Stimulated activated CD8-positive, alpha-beta memory T cell treated with anti-CD3 and anti-CD28 coated beads, Interleukin-2, amount 100 ng/mL, for 48 hours (primary cell): ENCODE measurements at regions not wholly inside any gene's neighbourhood (a gene's known extent, or its start where the extent isn't known, plus 50 kb on each side); places are given as distances from the start of the nearest gene placed in this dataset.

Source experiments
- DNase-seq, 2 donors: peaks; one replicate each; pipeline ENCODE4 v3.0.0-alpha.2; 2020; ENCODE audit warnings: low read depth in 2 of 2

DNA sequence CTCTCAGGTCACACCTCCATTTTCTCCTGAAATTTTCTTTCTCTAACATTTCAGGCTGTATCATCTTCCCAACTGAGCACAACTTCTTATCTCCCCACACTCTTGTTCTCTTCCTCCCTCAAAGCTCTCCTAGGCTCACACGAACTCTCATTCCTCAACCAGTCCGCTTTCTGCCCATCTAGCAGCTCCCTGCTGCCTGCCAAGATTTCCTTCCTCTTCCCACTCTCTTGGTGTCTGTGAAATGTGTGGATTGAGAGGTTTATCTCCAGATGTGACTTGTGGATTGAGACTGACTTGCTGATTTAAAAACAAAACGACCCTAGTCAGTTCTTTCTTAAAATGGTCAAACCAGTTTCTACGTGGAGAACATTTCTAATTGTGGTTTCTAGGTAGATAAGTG is 106.3 kb downstream of the MTNR1B start:
- no peak for DNase-seq

GRCh38 chr11:93080146-93080759 is 110.8 kb downstream of the MTNR1B start:
- no peak for DNase-seq

DNA sequence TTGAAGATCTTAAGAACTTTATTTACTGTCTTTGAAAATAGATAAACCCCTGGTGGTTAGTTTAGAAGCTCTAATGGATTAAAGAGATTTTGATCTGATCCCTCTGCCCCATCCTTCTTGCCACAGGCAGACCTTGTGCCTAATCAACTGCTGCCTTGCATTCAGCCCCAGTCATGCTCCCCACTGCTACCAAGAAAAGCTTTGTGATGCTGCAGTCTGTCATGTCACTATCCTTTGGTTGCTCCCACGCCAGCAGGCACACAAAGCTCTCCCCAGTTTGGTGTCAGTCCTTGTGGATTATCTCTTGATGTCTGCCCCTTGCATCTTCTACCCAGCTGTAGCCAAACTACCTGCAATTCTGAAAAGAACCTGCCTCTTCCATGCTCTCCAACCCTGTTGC is 112.2 kb downstream of the MTNR1B start:
- DNase-seq, result no peak

- no peak for DNase-seq
These were observed 113.4 kb downstream of the MTNR1B start for GRCh38 chr11:93082900-93083299.

GRCh38 chr11:93084727-93085505 is 112.9 kb downstream of the SLC36A4 start:
- DNase-seq, result no peak

DNA sequence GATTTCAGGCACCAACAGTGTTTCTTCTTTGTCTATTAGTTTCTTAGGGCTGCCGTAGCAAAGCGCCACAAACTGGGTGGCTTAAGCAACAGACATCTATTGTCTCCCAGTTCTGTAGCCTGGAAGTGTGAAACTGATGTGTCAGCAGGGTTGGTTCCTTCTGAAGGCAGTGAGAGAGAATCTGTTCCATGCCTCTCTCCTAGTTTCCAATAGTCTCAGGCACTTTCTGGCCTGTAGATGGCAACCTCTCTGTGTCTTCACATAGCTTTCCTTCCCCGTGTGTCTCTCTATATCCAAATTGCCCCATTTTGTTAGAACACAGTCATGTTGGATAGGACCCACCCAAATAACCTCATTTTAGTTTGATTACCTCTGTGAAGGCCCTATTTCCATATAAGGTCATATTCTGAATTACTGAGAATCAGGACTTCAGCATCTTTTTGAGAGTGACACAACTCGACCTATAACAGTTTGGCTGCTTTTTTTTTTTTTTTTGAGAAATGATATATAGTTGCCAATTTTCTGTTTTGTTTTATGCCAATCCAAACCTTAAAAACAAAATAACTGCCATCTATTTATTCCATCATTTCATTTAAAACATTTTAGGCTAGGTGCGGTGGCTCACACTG is 108.2 kb downstream of the SLC36A4 start:
- no peak for DNase-seq
